Thyroid gland (tissue), 4 donors: ENCODE measurements at regions not wholly inside any gene's neighbourhood (a gene's known extent, or its start where the extent isn't known, plus 50 kb on each side); places are given as distances from the start of the nearest gene placed in this dataset.

Experiments
- DNase-seq, 2 donors: peaks; one replicate each; pipeline ENCODE4 v3.0.0-alpha.2; 2019
- H3K27ac ChIP-seq, 3 donors: fragments of 200-600 bp; sonication (generic); 1 replicate in 2 of 3; 2 replicates in 1 of 3; pipeline ENCODE4 v1.5.1; 2016 to 2019; ENCODE audit warnings: mild to moderate bottlenecking in 1 of 3, moderate library complexity in 1 of 3
- H3K27me3 ChIP-seq: fragments of 200-600 bp; sonication (generic); one replicate; pipeline ENCODE4 v1.5.1; 2019
- H3K36me3 ChIP-seq, 2 donors: fragments of 200-600 bp; sonication (generic); one replicate each; pipeline ENCODE4 v1.5.1; 2016 to 2019
- H3K4me1 ChIP-seq, 2 donors: fragments of 200-600 bp; sonication (generic); one replicate each; pipeline ENCODE4 v1.5.1; 2017 to 2019
- H3K4me3 ChIP-seq, 3 donors: fragments of 200-600 bp; sonication (generic); replicated peaks in 1 of 3; 1 replicate in 2 of 3; 2 replicates in 1 of 3; pipeline ENCODE4 v1.5.1; 2016; ENCODE audit warnings: mild to moderate bottlenecking in 1 of 3
- H3K9me3 ChIP-seq: fragments of 200-600 bp; sonication (generic); one replicate; pipeline ENCODE4 v1.5.1; 2017
- POLR2A ChIP-seq, 2 donors: fragments of 450-650 bp; IDR thresholded peaks; one replicate each; pipeline ENCODE4 v1.6.1; 2017; ENCODE audit warnings: antibody characterized with exemption in 2 of 2, mild to moderate bottlenecking in 2 of 2, moderate library complexity in 1 of 2
- WGBS, 2 donors: methylation state at CpG; one replicate each; pipeline ENCODE4 v1.1.5; 2017; 5-methylcytosine and 5-hydroxymethylcytosine counted together
- intact Hi-C: fragments of 100-400 bp; cut with DNase I; formaldehyde crosslinking; loops from one replicate; pipeline ENCODE4 v1.15.1; 2023
- TF ChIP-seq, protein P1 (sequence below), 6 experiments: fragments of 200-600 bp in 3 of 6; fragments of 450-650 bp in 3 of 6; sonication (generic) in 3 of 6; IDR thresholded peaks; one replicate each; pipeline ENCODE4 v1.5.1; 2016 to 2019; ENCODE audit warnings: antibody characterized with exemption in 6 of 6, mild to moderate bottlenecking in 2 of 6, inconsistent platforms in 1 of 6, moderate library complexity in 1 of 6

DNA sequence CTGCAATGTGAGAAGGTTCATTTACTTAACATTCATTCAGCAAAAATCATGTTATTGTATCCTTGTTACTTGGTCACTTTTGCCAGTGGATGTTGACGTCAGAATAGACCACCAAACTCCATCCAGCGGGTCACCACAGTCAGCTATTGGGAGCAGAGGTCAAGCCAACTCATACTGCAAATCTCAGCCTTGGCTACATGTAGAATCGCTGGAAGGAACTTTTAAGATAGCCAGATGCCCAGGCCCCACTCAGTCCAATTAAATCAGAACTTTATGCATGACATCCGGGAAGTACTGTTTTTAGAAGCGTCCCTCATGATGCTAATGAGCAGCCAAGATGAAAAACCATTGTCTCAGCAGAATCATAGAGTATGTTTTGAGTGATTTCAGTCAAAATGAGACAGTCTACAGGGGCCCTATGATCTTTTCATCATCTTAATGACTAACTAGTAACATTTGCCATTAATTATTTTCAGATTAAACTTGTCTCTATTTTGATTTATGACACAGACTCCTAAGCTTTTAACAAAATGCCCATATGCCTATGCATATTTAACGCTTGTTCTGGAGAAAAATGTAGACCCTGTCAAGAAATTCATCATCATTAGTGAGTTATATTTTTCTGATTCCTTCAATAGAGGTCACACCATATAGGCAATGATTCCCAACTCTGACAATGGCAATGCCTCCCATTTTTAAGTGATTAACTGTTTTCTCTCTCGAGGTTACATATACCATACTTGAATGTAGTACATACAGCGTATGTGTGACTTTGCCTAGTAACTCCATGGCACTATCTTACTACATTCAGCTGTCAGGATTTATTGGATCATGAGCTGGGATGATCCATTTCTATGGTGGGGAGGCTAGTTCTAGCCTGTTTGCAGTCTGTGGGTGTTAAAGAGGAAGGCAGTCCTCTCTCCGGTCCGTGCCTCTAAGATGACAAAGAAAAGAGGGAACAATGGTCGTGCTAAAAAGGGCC is 63.7 kb upstream of the CCBE1 start:
- Histone ChIP-seq H3K27me3 (no peaks in the 10 kb centered on the region), H3K27ac (no peak overlapping the region), H3K4me3 (no peak overlapping the region), H3K36me3 (no peaks in the 10 kb centered on the region), H3K4me1 (no peaks in the 10 kb centered on the region), H3K9me3 (no peaks in the 10 kb centered on the region)
- TF ChIP-seq, protein P1, sequence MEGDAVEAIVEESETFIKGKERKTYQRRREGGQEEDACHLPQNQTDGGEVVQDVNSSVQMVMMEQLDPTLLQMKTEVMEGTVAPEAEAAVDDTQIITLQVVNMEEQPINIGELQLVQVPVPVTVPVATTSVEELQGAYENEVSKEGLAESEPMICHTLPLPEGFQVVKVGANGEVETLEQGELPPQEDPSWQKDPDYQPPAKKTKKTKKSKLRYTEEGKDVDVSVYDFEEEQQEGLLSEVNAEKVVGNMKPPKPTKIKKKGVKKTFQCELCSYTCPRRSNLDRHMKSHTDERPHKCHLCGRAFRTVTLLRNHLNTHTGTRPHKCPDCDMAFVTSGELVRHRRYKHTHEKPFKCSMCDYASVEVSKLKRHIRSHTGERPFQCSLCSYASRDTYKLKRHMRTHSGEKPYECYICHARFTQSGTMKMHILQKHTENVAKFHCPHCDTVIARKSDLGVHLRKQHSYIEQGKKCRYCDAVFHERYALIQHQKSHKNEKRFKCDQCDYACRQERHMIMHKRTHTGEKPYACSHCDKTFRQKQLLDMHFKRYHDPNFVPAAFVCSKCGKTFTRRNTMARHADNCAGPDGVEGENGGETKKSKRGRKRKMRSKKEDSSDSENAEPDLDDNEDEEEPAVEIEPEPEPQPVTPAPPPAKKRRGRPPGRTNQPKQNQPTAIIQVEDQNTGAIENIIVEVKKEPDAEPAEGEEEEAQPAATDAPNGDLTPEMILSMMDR (IDR thresholded peaks at IDR 0.05): no peak
- no peak for TF ChIP-seq POLR2A (IDR thresholded peaks at IDR 0.05)
- no peak for DNase-seq
- intact Hi-C loops: no loop called here
- 84 to 85% methylated on average over 11 of the region's 11 CpGs for WGBS, 2 donors

GRCh38 chr18:59760212-59760611 is 63.0 kb upstream of the CCBE1 start:
- DNase-seq: no peak

DNA sequence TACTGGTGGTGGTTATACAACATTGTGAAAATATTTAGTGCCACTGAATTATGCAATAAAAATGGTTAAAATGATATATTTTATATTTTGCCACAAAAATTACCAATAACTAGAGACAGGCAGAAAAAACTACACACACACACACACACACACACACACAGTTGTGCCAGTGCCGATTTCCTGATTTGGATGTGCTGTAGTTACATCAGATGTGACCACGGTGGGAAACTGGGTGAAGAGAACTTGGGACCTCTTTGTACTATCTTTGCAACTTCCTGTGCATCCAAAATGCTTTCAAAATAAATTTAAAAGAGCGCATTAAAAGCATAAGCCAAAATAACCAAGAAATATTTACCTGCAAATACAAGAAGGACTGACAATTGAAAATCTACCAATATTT is 61.6 kb upstream of the CCBE1 start:
- WGBS, 2 donors: 90 to 92% methylated on average over 3 of the region's 3 CpGs
- no peak overlapping the region for H3K27ac ChIP-seq
- intact Hi-C loops: no loop called here
- H3K4me3 ChIP-seq: no peak overlapping the region
- H3K9me3 ChIP-seq: no peaks in the 10 kb centered on the region
- no peaks in the 10 kb centered on the region for H3K27me3 ChIP-seq
- H3K4me1 ChIP-seq: no peaks in the 10 kb centered on the region
- TF ChIP-seq, protein P1 (IDR thresholded peaks at IDR 0.05): no peak
- no peak for TF ChIP-seq POLR2A (IDR thresholded peaks at IDR 0.05)
- DNase-seq: no peak
- H3K36me3 ChIP-seq: no peaks in the 10 kb centered on the region

More at GRCh38 chr18:59760212-59760611, 63.0 kb upstream of the CCBE1 start:
- Histone ChIP-seq H3K9me3 (no peaks in the 10 kb centered on the region), H3K36me3 (no peaks in the 10 kb centered on the region), H3K27me3 (no peaks in the 10 kb centered on the region), H3K4me3 (no peak overlapping the region), H3K4me1 (no peaks in the 10 kb centered on the region), H3K27ac (no peak overlapping the region)
- intact Hi-C loops: no loop called here
- TF ChIP-seq, protein P1 (IDR thresholded peaks at IDR 0.05): no peak
- no peak for TF ChIP-seq POLR2A (IDR thresholded peaks at IDR 0.05)
- WGBS, 2 donors: 88 to 95% methylated on average over 4 of the region's 4 CpGs

DNA sequence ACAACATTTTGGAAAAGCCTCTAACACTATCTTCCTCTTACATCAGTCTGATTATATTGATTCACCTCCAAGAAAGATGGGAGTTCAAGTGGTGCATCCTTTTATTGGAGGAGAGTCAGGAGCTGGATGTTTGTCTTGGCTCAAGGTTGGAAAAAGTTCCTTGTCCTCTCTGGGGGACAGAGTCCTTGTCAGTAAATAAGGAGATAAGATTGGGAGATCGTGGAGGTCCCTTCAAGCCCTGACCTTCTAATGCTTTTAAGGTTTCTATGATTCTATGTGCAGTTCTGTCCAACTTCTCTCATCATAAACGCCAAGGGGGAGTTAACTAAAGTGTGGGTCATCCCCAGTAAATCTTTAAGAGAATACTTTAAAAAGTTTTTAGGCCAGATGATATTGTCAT is 60.9 kb upstream of the CCBE1 start:
- no peaks in the 10 kb centered on the region for H3K9me3 ChIP-seq
- intact Hi-C loops: no loop called here
- DNase-seq: no peak
- H3K27me3 ChIP-seq: no peaks in the 10 kb centered on the region
- TF ChIP-seq, protein P1 (IDR thresholded peaks at IDR 0.05): no peak
- no peak for TF ChIP-seq POLR2A (IDR thresholded peaks at IDR 0.05)
- no peak overlapping the region for H3K27ac ChIP-seq
- H3K36me3 ChIP-seq: no peaks in the 10 kb centered on the region
- no peaks in the 10 kb centered on the region for H3K4me1 ChIP-seq
- H3K4me3 ChIP-seq: no peak overlapping the region
- 57 to 71% methylated on average over 2 of the region's 2 CpGs for WGBS, 2 donors

DNA sequence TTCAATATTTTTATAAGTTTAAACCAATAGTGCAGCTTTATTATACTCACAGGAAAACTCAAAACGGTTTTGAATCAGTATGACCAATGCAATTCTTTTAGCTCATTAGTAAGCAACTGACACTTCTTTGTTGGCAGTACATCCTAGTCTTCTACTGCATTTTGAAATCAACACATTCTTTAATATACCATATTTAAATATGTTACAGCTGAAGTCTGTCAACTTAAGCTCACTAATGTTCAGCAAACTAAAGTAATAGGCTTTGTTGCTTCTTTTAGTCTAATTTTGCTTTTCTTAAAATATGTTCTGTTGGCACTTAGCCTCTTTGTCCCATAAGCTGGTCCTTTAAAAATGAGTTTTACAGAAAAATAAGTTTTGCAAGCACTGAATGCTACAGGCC is 55.4 kb upstream of the CCBE1 start:
- Histone ChIP-seq H3K4me3 (no peak overlapping the region), H3K9me3 (no peaks in the 10 kb centered on the region), H3K27me3 (no peaks in the 10 kb centered on the region), H3K4me1 (no peaks in the 10 kb centered on the region), H3K36me3 (no peaks in the 10 kb centered on the region), H3K27ac (no peak overlapping the region)
- no peak for DNase-seq
- intact Hi-C loops: no loop called here
- 63 to 90% methylated on average over 1 of the region's 1 CpG for WGBS, 2 donors
- TF ChIP-seq POLR2A (IDR thresholded peaks at IDR 0.05): no peak
